Esophagus muscularis mucosa (tissue), 3 donors: ENCODE measurements at regions not wholly inside any gene's neighbourhood (a gene's known extent, or its start where the extent isn't known, plus 50 kb on each side); places are given as distances from the start of the nearest gene placed in this dataset.

Experiments used
- CTCF ChIP-seq, 3 experiments: fragments of 200-600 bp in 2 of 3; fragments of 450-650 bp in 1 of 3; sonication (generic) in 2 of 3; IDR thresholded peaks; one replicate each; pipeline ENCODE4 v1.5.1; 2017 to 2019; ENCODE audit warnings: antibody characterized with exemption in 3 of 3, mild to moderate bottlenecking in 2 of 3, moderate library complexity in 1 of 3
- EP300 ChIP-seq: sonication (generic); formaldehyde crosslinking; IDR thresholded peaks from one replicate; pipeline ENCODE4 v1.6.1; 2017; ENCODE audit warnings: antibody characterized with exemption

- no peak for TF ChIP-seq CTCF (IDR thresholded peaks at IDR 0.05)
- TF ChIP-seq EP300, result no peak
Observed at GRCh38 chr12:103012884-103013283, 55.4 kb downstream of the ASCL1 start.
